HG02623 (cell line): ENCODE measurements at regions not wholly inside any gene's neighbourhood (a gene's known extent, or its start where the extent isn't known, plus 50 kb on each side); places are given as distances from the start of the nearest gene placed in this dataset.
"Not testable (repeated sequence)": the region's sequence is repeated elsewhere in the genome, so short reads cannot be mapped to it uniquely, and the experiment has no call there.

Source experiments
- ATAC-seq: cut with Tn5 transposase; IDR thresholded peaks from one replicate; pipeline ENCODE4 v1.9.1; 2021; ENCODE audit warnings: moderate library complexity; ENCODE audit not compliant: unreplicated experiment

GRCh38 chr18:995629-996028, 91.0 kb downstream of the ADCYAP1 start:
- ATAC-seq = no peak

GRCh38 chr18:997499-997898, 92.8 kb downstream of the ADCYAP1 start:
- no peak for ATAC-seq

- no peak for ATAC-seq
Measured at GRCh38 chr18:998936-999335, 94.3 kb downstream of the ADCYAP1 start.

- ATAC-seq = no peak
Measured at GRCh38 chr18:1002653-1003178, 98.0 kb downstream of the ADCYAP1 start.

GRCh38 chr18:1003499-1003898, 98.8 kb downstream of the ADCYAP1 start:
- ATAC-seq = no peak

GRCh38 chr18:1006304-1006703, 101.6 kb downstream of the ADCYAP1 start:
- ATAC-seq = no peak

- no peak for ATAC-seq
Measured at GRCh38 chr18:1006965-1007364, 102.3 kb downstream of the ADCYAP1 start.

GRCh38 chr18:1011349-1011748, 106.7 kb downstream of the ADCYAP1 start:
- ATAC-seq = no peak

- no peak for ATAC-seq
Measured at GRCh38 chr18:1012775-1013174, 108.1 kb downstream of the ADCYAP1 start.

GRCh38 chr18:1013951-1014350, 109.3 kb downstream of the ADCYAP1 start:
- ATAC-seq = no peak

- ATAC-seq = no peak
Measured at GRCh38 chr18:1014509-1014908, 109.8 kb downstream of the ADCYAP1 start.

GRCh38 chr18:1014951-1015624, 110.4 kb downstream of the ADCYAP1 start:
- no peak for ATAC-seq

GRCh38 chr18:1015777-1016176, 111.1 kb downstream of the ADCYAP1 start:
- ATAC-seq = no peak

- no peak for ATAC-seq
Measured at GRCh38 chr18:1017227-1018058, 112.8 kb downstream of the ADCYAP1 start.

GRCh38 chr18:1018181-1018681, 113.6 kb downstream of the ADCYAP1 start:
- ATAC-seq = no peak

GRCh38 chr18:1019191-1019590, 114.5 kb downstream of the ADCYAP1 start:
- no peak for ATAC-seq

- no peak for ATAC-seq
Measured at GRCh38 chr18:1020731-1021344, 116.2 kb downstream of the ADCYAP1 start.

GRCh38 chr18:1026930-1027329, 122.3 kb downstream of the ADCYAP1 start:
- ATAC-seq = no peak

GRCh38 chr18:1033092-1033491, 128.4 kb downstream of the ADCYAP1 start:
- not testable (repeated sequence) for ATAC-seq

- no peak for ATAC-seq
Measured at GRCh38 chr18:1034971-1035370, 130.3 kb downstream of the ADCYAP1 start.

- no peak for ATAC-seq
Measured at GRCh38 chr18:1036926-1037325, 132.3 kb downstream of the ADCYAP1 start.
